HCT116 (cell line): ENCODE measurements at regions not wholly inside any gene's neighbourhood (a gene's known extent, or its start where the extent isn't known, plus 50 kb on each side); places are given as distances from the start of the nearest gene placed in this dataset.

Experiments
- CTCF ChIP-seq, 3 experiments: fragments of 200-600 bp in 1 of 3; sonication (generic) in 1 of 3; IDR thresholded peaks in 2 of 3; conservative IDR thresholded peaks in 1 of 3; 2 replicates each; pipeline ENCODE4 v1.5.1; 2012 to 2017; ENCODE audit warnings: low read depth in 2 of 3, low read length in 2 of 3, antibody characterized with exemption in 1 of 3, borderline replicate concordance in 1 of 3, control low read depth in 1 of 3, mild to moderate bottlenecking in 1 of 3, mixed read lengths in 1 of 3, mixed run types in 1 of 3, moderate library complexity in 1 of 3; ENCODE audit not compliant: insufficient read depth in 1 of 3
- ELF1 ChIP-seq: IDR thresholded peaks from 2 replicates; pipeline ENCODE4 v1.6.1; 2012; ENCODE audit warnings: low read depth, borderline replicate concordance
- POLR2A ChIP-seq: IDR thresholded peaks from 2 replicates; pipeline ENCODE4 v1.7.0; 2011; ENCODE audit warnings: borderline replicate concordance; ENCODE audit not compliant: insufficient read depth, insufficient read length; ENCODE audit errors: extremely low read depth
- POLR2AphosphoS5 ChIP-seq: IDR thresholded peaks from 2 replicates; pipeline ENCODE4 v1.6.1; 2011; ENCODE audit warnings: mild to moderate bottlenecking, low read depth, low read length, moderate library complexity
- SIN3A ChIP-seq: IDR thresholded peaks from 2 replicates; pipeline ENCODE4 v1.6.1; 2012; ENCODE audit warnings: low read depth

DNA sequence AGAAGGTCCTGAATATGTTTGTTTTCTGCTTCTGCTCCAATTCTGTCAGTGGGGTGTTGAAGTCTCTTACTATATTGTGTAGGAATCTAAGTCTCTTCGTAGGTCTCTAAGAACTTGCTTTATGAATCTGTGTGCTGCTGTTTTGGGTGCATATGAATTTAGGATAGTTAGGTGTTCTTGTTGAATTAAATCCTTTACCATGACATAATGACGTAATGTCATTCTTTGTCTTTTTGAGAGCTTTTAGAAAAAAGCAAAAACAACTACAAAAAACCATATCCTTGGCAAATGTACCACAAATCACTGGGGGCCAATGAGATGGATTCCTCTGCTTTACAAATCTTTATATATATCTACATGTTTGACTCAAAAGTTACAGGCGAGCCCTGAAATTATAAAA, 576.1 kb downstream of the CDH18 start:
- no peak for TF ChIP-seq CTCF (IDR thresholded peaks at IDR 0.05 in 2 of 3, conservative IDR thresholded peaks at IDR 0.05 in 1 of 3; ENCODE audit: borderline replicate concordance in 1 of 3, insufficient read depth in 1 of 3, low read depth in 2 of 3, low read length in 2 of 3)
- TF ChIP-seq POLR2A: no peak
- TF ChIP-seq POLR2AphosphoS5: no peak
- TF ChIP-seq SIN3A: no peak
- TF ChIP-seq ELF1: no peak
